SIG-M5 treated with dmso at 0.1 percent for 504 hours (cell line): ENCODE measurements at regions not wholly inside any gene's neighbourhood (a gene's known extent, or its start where the extent isn't known, plus 50 kb on each side); places are given as distances from the start of the nearest gene placed in this dataset.
"Not testable (repeated sequence)": the region's sequence is repeated elsewhere in the genome, so short reads cannot be mapped to it uniquely, and the experiment has no call there.

Experiments
- DNase-seq: peaks from one replicate; lab custom pipeline; 2025; ENCODE audit not compliant: unreplicated experiment; lab: John Stamatoyannopoulos, UW

DNA sequence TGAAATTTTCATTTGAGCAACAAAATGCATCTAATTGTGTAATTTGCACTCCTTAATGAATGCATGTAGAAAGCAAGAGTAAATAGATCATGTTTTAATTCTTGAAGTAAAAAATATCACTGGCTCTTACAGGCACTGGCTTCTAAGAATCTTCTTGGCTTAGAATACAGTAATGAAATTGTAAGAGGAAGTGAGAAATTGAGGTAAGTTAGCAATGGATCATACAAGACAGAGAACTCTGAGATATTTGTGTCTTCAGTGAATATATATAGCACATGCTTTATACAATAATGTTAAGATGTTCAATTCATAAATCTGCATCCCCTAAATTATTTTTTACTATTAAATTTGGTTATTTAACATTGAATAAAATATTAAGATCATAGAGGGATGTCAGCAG lies 465.0 kb downstream of the CNTN3 start:
- no peak for DNase-seq

DNA sequence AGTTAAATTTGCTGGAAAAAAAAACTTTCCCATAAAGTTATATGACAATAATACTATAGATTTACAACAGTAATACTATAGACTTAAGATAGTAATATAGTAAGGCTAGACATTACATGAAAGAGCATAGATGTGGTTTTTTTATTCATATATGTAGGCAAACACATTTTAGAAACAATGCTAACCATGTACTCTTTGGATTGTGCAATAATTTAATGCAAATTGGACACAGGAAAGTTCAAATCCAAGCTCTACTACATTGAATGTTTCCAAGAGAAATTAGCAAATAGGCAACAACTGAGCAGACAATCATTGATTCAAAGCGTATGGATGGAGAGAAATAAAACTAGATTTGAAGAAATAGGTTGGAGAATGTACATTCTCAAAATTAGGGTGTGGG lies 469.2 kb downstream of the CNTN3 start:
- DNase-seq = no peak

DNA sequence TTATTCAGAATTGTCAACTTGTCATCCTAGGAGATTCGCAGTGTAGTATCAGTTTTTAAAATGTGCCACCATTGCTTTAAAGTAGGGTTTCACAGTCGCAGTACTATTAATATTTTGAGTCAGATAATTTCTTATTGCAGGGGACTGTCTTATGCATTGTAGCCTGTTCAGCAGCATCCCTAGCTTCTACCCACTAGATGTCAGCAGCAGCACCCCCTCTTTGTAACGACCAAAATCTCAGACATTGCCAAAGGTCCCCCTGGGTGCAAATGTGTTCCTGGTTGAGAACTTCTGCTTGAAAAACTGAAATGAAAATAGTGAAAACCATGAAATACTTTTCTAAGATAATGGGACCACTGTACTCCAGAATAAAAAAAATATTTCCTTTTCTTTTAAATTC lies 474.8 kb downstream of the CNTN3 start:
- DNase-seq = no peak

DNA sequence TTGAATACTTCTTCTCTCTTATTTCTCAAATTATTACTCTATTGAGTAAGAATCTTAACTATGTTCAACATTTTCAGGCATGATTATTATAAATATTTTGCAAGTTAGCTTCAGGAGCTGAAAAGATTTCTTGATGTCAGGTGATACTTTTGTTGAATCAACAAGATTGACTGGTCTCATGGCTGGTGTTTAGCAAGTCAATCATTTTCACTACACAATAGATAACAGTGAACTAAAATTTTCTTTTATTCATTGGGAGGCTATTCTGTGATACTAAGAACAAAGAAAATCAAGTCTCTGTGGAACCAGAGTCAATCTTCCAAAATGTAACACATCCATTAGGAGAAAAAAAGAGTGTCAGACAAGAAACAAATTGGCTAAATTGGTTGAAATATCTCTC lies 476.7 kb downstream of the CNTN3 start:
- no peak for DNase-seq

DNA sequence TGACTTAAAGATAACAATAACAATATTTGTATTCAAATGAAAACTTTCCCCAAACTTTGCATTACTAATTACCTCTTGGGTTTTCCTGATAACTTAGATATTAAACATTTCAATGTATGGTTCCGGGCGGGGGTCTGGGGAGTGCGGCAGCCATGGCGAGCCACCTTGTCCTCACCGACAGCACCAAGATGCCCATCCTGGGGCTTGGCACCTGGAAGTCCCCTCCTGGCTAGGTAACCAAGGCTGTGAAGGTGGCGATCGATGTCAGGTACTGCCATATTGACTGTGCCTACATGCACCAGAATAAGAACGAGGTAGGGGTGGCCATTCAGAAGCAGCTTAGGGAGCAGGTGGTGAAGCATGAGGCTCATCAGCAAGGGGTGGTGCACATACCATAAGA lies 478.7 kb downstream of the CNTN3 start:
- no peak for DNase-seq

DNA sequence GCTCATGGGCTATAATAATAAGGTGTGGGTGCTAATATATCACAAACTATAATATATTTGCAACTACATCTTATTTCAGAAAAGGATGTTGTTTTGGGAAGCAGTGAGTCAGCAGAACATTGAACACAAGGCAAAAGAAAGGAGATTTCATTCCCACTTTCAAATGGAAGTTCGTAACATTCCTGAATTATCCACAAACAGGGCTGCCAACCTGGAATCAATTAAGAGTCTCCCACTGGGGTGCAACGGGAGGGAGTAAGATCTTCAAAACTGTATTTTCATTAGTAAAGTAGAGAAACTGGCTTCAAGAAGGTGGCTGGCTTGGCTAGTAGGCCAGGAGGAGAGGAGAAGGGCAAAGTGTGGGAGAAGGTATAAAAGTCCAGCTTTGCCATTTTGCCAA lies 479.6 kb downstream of the CNTN3 start:
- no peak for DNase-seq

DNA sequence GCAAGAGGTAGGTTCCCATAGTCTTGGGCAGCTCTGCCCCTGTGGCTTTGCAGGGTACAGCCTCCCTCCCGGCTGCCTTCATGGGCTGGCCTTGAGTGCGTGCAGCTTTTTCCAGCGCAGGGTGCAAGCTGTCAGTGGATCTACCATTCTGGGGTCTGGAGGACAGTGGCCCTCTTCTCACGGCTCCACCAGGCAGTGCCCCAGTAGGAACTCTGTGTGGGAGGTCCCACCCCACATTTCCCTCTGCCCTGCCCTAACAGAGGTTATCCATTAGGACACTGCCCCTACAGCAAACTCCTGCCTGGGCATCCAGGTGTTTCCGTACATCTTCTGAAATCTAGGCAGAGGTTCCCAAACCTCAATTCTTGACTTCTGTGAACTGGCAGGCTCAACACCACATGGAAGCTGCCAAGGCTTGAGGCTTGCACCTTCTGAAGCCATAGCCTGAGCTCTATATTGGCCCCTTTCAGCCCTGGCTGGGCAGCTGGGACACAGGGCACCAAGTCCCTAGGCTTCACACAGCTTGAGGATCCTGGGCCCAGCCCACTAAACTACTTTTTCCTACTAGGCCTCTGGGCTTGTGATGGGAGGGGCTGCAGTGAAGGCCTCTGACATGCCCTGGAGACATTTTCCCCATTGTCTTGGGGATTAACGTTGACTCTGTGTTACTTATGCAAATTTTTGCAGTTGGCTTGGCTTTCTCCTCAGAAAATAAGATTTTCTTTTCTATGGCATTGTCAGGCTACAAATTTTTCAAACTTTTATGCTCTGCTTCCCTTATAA lies 482.7 kb downstream of the CNTN3 start:
- not testable (repeated sequence) for DNase-seq

DNA sequence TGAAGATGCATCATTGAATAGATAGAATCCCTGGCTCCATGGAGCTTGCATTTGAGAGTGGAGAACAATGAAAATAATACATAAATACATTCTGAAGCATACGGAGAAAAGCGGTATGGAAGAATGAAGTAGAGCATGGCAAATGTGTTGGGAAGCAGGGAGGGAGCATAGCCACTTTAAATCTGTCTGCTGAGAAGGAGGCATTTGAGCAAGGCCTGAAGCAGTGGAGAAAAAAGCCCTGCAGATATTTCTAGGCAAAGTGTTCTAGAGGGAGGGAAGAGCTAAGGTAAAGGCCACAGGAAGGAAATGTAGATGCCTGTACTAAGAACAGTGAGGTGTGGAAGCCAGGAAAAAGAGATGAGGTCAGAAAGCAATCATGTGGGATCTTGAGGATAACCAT lies 484.8 kb downstream of the CNTN3 start:
- DNase-seq = no peak

DNA sequence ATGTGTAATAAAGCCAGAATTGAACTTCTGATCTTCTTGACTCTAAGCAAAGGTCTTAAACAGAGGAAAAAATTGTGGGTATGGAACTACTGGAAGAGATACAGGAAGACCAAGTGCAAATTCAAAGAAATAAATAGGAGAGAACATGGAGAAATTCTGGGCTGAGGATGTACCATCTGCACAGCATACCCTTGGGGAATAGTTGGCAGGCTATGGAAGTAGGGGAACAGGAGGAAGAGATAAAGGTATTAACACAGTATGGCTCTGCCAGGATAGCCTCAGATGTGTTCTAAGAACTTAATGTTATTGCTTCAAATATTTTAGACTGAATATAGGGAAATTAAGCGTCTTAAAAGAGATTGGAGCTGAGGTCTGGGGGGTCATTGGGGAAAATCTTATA lies 485.4 kb downstream of the CNTN3 start:
- DNase-seq = no peak

DNA sequence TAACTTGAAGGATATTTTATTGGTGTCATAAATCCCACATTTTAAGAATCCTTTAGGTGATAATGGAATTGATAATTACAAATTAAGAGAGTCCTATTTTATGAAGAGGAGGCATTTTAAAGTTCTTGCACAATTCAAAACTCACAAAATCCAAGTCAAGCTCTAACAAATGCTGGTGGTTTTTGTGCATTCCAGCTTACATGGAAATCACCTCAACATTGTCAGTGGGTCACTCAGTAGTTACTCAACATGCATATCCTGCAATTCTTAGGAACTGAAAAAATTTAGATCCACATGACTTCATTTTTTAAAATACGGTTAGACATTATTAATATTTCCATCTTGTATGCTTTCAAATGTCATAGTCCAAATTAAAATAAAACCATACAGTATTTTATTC lies 487.2 kb downstream of the CNTN3 start:
- DNase-seq = no peak

DNA sequence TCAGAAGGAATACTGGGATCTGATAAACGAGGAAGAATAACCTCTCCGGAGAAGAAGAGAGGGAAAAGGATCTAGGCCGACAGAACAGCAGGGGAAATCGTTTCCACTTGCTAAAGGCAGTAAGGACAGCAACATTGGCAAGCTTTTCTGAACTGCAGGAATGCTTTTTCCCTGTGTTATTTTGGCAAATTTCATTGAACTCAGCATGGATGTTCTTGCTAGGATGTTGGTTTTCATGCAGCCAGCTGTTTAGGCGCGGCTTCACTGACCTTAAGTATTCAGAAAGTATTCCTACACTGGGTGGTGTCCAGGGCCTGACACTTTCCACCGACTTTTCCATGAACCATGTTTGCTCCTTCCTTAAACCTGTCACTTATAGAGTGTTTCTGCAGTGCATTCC lies 489.7 kb downstream of the CNTN3 start:
- DNase-seq = no peak

DNA sequence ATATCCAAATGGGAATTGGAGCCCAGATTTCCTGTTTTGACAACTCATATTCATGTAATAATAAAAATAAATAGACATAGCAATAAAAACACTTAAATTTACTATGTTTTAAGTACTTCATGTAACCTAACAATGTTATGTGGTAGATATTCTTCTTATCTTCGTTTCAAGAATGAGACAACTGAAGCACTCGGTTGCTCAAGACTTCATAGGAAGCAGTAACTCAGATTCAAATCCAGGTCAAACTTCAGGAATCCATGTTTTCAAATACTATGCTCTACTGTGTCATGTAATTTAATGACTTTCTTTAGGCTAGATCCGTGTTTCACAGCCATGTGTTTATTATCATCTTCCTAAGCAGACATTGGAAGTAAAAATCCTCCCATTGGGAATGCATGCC lies 492.2 kb downstream of the CNTN3 start:
- DNase-seq = no peak

DNA sequence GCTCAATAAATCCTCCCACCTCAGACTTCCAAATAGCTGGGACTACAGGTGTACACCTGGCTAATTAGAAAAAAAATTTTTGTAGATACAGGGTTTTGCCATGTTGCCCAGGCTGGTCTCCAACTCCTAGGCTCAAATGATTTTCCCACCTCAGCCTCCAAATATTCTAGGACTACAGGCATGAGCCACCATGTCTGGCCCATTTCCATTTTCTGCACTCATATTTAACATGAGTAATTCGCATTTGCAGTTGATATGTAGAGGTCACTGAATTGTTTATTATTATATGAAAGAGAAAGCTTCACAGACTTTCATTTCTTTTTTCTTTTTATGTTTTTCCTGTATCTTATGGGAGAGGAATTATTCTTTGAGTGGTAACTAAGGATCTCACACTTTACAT lies 492.7 kb downstream of the CNTN3 start:
- DNase-seq = no peak

DNA sequence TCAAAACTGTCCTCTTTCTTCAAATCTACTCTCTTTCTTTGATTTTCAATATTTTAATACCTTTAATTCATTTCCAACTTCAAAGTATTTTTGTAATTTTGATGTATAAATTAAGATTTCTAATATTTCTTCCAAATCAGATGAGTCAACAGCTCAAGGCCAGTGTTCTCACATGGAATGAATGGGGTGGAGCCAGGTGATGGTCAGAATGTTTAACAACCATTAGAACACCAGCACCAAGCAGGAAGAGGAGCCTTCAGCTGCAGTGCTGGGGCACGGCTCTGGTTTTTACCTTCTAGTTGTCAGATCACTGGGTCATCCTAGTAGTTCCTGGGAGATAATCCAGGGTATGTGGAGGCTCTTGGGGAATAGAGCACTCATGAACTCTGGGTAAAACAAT lies 494.5 kb upstream of the PDZRN3 start:
- no peak for DNase-seq

DNA sequence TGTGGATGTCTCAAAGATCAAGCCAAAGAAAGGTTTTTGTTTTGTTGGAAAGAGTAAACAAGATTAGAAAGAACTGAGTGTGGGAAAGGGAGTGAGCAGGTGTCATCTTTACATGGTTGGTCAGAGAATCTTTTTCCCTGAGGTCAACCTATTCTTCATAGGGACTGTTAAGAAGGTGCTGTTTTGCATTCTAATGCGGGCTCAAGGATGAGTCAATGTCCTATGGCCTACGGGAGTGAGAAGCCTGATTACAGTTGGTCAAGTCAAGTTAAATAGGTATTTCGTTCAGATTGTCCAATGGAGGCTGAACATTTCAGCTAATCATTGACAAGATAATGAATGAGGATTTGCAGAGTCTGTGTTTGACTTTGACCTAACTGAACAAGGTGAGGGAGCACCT lies 491.2 kb upstream of the PDZRN3 start:
- DNase-seq = no peak

DNA sequence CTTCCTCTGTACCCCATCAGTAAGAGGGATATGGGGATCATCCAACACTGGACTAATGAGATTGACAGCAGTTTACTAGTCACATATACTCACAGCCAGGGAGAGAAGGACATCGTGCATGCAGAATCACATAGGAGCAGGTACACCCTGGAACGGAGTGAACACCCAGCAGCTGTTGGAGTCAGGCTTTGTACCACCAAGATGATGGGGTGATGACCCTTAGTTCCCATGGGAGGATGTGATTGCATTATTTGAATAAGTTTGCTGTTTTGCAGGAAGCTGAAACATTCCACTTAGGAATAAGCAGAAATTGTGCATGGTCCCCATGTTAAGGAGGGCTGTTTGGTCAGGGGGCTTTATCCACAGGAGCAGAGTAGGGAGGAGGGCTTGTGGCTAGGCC lies 482.7 kb upstream of the PDZRN3 start:
- DNase-seq = no peak

DNA sequence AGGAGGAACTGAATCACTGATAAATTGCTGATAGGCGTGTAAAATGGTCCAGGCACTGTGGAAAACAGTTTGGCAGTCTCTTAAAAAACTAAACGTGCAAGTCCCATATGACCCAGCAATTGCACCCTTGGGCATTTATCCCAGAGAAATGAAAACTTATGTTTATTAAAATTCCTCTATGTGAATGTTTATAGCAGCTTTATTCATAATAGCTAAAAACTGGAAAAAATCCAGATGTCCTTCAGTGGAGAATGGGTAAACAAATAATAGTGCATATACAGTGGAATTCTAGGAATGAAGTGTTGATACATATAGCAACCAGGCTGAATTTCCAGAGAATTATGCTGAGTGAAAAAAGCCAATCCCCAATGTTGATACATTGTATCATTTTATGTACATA lies 482.2 kb upstream of the PDZRN3 start:
- DNase-seq = no peak

DNA sequence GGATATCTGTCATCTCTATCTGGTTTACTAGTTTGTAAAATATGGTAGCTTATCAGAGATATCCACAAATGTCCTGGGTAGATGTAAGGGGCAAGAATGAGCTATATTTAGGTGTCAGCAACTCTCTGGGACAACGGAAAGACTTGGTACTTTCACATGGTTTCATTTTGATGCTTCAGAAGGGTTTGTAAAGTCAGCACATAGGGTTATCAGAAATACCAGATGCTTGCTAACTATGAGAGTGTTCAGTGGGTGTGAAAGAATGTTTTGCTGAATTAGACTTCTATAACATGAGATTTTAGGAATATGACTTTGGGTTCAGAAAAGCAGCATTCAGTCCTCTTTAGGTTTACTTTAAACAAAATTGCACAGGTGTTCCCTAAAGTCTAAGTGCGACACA lies 466.5 kb upstream of the PDZRN3 start:
- DNase-seq = no peak

DNA sequence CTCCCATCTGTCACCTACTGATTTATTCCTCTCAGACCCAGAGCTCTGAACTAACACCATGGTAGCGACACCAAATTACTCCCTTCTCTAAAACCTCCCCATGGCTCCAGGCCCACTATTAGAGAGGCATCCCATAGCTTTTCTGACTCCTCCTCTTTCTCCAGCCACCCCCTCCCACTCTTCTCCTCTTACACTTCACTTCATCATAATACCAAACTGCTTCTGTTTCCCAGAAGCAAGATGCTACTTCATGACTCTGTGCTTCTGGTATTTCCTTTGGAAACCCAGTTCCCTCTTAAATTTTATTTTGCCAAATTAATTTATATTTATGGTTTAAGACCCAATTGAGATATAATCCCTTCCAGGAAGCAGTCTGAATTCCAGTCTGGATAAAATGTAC lies 465.1 kb upstream of the PDZRN3 start:
- no peak for DNase-seq

DNA sequence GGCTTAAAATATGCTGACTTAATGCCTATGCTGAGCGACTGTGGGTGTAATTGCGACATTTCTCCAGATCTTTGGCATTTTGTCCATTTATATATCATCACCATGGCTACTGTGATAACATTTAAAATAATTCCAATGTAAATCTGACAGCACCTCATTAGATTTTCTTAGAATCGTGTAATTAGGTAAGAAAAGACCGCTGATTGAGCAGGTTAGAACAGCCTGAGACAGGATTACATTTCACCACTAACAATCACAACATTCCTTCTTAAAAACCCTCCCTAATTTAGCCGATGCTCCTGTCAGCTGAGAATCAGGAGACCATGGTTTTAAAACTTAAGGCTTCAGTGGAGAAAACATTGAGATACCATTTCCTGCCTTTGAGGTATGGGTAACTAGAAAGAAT lies 455.3 kb upstream of the PDZRN3 start:
- no peak for DNase-seq

DNA sequence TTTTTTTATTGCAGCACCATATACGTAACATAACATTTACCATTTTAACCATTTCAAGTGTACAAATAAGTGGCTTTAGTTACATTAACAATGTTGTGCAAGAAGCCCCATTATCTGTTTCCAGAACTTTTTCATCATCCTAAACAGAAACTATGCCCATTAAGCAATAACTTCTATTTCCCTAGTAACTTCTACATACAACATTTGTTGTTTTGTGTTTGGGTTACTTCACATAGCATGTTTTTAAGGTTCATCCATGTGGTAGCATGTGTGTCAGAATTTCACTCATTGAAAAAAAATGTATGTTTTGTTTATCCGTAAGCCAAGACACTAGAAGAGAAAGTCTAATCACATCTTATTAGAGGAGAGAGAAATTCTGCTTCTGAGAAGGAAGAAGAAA lies 450.5 kb upstream of the PDZRN3 start:
- no peak for DNase-seq

DNA sequence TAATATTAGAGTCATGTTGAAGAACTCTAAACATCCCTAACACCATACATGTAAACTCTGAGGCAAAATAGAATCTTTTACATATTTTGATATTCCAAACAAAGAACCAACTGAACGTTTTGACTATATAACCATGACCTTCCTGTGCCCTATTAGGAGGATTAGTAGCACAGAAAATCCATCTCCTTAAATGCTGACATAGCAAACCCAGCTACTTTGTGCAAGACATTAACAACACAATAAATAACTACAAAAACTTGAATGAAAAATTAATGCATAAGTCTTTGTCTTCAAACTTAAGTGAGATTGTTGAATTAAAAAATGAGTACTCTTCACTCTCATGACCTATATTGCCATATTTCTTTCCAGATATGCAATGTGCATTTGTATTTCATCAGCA lies 450.0 kb upstream of the PDZRN3 start:
- no peak for DNase-seq

DNA sequence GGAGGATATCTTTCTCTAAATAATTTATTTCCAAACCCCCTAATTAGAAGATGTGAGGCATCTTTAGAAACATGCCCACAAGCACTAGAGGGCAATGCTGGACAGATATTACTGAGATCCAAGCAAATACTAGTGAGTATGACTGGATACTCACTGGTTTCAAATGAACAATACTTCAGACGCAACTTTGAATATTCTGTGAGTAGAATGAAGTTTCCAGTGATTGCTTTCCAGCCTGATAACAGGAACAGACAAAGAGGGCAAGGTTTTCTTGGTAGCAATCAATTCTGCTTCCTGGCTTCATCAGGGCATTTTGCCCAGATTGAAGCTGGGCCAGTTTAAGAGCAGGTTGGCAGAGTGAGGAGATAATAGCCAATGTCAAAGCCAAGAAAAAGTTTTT lies 442.6 kb upstream of the PDZRN3 start:
- no peak for DNase-seq

DNA sequence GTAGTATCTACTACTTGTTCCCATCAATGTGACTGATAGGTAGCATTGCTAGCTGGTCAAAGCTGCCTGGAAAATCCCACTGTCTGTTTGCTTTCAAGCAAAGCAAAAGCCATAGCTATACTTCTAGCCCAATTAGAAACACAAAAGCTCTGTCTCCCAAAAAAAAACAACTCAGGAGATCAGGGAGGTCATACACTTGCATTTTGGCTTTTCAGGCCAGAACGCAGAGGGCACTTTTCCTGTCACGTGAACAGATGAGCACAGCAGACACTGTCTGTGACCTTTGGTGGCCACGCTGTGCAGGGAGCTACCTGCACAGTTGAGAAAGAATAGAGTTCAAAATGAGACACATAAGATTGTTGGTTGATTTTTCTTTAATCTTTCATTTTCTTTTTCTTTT lies 441.7 kb upstream of the PDZRN3 start:
- DNase-seq = no peak
